COR-L47 (cell line): ENCODE measurements at regions not wholly inside any gene's neighbourhood (a gene's known extent, or its start where the extent isn't known, plus 50 kb on each side); places are given as distances from the start of the nearest gene placed in this dataset.

Experiments
- DNase-seq: peaks from one replicate; lab custom pipeline; 2025; lab: John Stamatoyannopoulos, UW

DNA sequence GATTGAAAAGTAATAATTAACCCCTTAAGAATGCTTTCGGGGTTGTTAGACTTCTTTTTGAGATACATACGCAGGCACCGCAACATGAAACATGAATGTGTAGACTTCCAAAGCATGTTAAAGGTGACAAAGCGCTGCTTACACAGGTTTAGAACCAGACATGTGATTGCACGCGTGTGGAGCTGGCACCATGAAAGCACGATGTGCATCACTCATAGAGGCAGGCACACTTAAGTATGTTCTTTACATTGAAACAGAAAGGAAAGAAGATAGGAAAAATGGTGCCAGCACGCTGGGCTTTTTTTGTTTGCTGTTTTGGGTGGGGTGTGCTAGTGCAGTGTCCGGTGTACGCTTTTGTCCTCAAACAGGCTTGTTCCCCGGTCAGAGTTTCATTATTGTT is 83.6 kb upstream of the PPARA start:
- no peak for DNase-seq

DNA sequence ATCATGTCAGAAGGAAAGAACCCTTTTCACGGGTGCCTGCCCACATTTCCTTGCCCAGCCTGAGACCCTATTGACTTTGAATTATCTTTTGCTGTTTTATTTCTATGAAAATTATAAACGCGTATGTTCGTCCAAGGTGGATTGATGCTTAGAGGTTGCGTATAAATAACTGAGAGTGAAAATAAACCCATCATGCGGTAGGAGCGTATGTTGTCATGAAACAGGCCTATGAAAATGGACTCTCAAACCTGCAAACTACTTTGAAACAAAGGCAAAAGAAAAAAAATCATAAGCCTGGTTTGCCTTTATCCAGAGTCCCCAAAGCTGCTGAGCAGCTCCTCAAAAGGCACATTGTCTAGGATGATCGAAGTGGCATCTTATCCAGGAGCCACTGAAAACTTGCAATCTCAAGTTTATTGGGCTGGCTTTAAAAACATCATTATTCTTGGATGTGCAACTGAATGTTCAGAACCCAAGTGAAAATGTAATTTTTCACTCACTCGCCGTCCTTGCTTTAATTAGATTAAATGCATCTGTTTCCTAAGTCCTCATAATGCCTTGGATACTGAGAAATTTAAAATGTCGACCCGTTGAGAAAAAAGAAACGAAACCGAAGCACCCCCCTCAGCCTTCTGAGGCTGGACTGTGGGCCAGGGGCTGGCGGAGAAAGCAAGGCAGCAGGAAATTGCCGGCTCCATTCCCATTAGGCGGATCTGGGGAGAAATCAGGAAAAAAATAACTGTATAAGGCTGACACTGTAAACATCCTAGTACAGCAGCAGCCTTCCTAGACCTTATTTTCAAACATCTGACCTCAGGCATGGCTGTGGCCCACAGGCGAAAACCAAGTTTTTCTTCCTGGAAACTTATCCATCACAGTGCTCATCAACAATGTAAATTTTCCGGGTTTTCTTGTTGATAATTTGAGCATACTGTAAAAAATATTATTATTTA is 82.9 kb upstream of the PPARA start:
- no peak for DNase-seq

DNA sequence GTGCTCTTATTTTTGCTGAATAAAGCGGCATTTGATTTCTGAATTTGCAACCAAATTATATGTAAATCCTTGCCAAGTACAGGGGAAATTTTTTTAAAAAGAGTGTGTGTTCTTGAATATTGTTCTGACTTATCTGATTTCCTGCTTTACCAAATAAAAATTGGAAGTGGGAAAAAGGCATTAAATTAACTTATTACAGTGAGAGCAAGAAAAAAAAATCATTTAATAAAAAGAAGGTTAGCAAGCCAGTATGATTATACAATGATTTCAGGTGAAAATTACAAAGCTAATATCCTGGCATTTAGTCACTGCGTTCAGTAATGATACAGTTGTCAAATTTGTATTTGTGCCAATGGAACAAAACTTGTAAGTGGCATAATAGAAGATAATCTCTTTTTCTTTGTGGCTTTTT is 82.1 kb upstream of the PPARA start:
- DNase-seq: no peak

DNA sequence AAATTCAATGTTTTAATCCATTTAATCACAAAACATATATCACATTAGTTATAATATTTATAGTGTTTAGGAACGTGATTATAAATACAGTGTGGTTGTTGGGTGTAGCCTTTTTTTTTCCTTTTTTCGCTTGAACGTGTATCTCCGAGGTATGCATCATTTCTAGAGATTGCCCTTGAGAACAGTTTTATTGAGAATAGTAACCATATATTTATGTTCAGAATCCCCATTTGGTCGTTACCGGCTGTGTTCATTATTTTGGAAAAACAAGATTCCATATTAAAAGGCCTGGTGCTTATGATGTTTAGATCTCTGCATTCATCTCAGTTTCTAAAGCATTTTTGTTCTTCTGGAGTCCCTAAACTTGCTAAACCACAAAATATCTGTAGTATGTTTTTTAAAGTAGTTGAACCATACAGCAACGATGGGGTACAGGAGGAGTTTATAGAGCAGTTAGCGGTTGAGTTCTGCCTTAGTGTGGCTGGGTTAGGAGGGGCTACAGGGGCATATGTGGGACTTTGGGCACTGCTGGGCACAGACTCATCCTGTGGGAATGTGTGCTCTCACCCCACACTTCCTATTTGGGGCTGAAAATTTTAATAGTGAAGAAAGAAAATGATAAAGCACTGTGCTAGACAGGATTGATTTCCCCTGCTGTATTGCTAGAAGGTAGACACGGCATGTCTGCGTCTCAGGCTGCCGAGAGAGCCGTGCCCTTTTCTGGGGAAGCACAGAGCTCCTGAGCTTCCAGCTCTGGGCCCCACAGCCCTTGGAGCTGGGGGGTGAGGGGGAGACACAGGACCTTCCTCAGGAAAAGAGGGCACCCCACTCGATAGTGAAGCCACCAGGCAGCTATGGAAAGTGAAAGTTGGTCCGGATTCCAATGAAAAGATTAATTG is 81.5 kb upstream of the PPARA start:
- DNase-seq: no peak

DNA sequence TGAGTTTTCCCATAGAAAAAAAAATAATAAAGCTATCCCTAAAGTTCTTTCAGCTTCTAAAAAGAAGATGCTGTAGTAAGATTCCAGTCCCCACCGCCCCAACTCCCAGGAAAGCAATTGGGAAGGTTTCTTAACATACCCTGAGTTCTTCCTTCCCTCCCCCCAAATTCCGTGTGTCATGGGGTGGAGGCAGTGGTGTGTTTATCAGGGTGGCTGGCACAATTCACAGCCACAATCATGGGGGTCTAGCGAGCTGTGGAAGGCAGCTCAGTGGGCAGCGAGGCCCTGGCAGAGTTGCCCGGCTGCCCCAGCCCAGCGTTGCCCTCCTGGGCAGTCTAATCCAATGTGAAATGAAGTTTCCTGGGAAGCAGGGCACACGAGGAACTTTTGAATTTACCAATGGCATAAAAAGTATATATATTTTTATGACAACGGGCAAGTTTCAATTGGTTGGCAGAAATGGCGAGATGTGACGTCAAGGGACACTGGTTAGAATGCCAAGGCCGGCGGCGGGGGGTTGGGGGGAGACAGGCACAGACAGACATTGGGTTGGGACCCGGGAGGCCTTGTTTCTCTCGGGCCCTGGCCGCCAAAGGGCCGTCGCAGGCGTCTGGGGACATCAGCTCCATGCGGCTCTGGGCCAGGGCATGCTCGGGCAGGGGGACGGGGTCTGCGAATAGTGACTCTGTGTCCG is 80.7 kb upstream of the PPARA start:
- DNase-seq: peak; percentile 98

DNA sequence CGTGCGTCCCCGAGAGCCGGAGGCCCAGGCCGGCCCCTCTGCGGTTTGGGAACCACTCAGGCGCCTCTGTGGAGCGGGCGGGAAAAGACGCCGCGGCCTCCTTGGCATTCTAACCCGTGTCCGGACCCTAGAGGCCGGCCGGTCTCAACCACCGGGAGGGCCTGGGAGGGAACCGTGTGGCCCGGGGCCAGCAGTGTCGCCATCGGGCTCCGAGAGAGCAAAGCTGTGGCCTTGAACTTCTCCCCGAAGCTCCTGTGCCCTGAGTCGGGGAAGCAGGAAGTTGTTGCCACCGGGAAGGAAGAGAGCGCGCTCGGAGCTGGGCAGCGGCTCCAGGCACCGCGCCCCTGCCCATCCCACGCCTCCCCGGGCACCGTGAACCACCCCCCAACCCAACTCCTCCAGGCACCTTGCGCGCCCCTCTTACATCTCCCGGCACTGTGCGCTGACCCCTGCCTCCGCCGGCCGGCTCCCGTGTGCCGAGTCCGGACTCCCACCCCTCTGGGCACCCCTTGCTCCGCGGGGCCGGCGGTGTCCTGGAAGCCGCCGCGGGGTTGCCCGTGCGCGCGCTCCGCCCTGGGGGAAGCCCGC is 80.0 kb upstream of the PPARA start:
- DNase-seq: no peak

DNA sequence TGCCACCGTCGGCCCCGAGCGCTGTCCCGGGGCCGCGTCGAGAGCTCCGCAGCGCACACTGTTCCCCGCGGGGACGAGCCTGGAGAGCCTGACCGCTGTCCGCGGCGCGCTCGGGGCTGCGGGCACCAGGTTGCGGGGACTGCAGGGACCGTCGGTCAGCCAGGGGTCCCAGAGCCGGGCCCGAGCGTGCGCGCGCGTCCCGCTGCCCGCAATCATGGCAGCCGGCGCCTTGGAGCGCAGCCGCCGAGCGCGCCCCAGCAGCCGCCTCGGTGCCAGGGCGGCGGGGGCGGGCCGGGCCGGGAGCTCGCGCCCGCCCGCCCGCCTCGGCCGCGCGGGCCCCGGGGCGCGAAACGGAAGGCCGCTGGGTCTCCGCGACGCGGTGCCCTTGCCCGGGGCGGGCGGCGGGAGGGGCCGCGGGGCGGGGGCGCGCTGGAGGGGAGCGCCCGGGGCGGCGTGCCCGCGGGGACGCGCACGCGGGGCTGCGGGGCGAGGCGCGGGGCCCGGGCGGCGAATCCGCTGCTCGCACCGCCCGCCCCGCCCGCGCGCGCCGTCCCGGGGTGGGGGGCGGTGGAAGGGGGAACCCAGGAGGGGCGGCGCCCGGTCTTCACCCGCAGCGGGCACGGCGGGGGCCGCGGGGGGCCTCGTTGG is 79.4 kb upstream of the PPARA start:
- peak; percentile 92 for DNase-seq

DNA sequence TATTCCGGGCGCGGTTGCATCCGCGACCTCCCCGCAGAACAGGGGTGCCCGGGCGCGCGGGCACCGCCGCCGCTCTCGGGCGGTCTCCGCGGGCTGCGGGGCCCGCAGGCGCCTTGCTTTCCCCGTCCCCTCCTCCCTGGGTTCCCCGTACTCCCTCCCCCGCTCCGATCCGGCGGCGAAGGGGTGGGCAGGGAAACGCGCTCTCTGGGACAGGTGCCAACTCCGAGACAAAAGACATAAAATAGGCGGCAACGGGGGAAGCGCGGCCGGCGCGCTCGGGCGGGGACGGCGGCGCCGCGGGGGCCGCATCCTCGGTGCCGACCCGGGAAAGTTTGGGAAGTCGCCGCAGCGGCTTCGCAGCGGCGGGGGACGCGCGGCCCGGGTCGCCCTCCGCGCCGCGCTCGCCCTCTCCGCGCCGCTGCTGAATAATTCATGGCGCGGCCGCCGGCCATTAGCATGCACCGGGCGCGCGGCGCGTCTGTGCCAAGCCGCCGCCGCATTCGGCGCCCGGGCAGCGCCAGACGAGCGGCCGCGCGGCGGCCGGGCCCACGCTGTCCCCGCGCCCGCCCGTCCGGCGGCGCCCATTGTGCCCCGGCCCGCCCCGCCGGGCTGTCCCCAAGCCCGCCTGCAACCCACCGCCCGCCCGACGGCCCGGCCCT is 78.7 kb upstream of the PPARA start:
- DNase-seq: peak; percentile 93

DNA sequence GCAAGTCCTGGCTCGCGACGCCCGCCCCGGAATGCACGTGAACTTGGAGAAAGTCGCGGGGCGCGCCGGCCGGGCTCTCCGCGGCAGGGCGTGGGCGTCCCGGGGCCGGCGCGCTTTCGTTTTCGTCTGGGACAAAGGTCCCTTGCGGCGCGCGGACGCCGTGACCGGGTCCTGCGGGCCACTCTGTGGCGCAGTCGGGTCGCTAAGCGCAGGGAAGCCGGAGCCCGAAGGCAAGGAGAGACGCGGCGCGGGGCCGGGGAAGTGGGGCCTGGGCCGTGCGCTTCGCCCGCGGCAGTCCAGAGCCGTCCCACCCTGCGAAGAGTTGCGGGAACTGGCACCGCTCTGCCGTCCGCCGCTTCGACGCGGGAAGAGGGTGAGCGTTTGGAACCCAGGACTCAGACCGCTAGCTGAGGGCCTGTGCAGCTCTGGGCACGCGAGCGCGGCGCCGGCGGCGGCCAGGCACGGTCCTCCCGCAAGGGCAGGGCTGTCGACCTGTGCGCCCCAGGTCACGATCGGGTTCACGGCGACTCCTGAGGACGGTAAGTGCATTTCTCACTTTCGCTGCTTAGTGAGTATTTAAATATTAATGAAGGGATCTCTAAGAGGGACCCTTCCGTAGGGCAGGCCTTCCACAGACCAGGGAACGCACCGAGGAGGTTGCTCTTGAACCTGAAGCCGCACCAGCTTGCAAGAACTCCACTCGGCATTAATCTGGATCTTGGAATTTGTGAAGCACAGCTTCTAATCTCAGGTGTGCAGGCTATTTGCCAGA is 78.0 kb upstream of the PPARA start:
- DNase-seq: no peak

DNA sequence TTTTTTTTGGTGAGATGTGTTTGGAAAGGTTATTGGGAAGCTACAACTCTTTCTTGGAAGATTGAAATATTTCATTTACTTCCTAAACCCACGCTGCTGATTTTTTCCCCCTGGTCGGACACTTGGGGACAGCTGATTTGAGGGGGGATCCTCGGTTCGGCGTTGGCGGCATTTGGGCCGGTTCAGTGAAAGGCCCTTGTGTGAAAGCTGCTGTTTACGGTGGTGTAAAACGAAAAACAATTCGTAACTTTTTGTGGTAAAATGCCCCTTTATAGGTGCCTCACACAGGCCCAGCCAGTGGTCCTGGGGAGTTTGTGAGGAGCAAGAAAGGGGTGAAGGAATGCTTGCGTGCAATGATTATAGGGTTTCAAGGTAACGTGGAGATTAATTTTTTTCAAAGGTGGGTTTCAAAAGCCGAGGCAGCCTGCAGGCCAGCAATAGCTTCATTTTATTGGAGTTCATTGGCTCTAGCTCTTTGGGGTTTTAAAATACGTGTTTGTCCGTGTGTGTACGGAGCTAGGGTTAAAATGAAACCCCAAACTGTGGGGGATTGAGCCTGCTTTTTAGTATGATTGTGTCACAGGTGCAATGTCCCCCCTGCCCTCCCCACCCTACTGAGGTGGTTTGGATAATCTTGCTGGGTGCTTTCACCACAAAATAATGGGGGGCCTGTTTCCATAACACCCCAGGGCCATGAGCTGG is 77.2 kb upstream of the PPARA start:
- no peak for DNase-seq

DNA sequence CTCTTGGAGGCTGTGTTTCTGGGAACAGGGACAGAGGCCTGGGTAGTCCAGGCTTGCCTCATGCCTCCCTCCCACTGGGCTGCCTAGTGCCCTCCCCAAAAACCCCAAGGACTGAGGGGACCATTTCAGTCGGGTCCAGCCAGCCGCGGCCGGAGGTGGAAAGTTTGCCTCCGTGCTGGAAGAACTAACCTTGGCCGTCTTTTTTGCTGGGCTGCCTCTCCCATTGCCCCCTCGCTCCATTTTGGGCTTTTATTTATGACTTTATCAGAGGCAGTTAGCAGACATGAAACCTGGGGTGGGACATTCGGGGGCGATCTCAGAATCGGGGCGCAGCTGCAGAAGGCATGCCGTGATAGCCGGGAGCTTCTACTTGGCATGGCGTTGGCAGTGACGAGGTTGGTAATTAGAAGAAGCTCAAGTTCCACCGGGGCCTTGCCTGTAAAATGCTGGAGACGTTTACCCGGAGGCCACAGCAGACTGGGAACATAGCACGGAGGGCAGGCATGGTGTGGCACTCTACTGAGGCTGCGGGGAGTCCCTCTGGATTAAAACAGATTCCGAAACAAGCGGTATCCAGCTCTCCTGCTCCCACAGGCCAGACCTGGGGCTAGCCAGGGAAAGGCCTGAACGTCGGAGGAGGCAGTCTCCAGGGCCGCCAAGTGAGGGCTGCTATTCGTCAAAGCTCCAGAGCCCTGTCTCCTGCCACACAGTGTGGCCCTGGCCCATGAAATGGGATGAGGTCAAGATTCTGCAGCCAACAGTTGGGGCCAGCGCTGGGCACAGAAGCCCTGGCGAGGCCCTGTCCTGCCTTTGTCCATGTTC is 76.4 kb upstream of the PPARA start:
- DNase-seq: no peak

DNA sequence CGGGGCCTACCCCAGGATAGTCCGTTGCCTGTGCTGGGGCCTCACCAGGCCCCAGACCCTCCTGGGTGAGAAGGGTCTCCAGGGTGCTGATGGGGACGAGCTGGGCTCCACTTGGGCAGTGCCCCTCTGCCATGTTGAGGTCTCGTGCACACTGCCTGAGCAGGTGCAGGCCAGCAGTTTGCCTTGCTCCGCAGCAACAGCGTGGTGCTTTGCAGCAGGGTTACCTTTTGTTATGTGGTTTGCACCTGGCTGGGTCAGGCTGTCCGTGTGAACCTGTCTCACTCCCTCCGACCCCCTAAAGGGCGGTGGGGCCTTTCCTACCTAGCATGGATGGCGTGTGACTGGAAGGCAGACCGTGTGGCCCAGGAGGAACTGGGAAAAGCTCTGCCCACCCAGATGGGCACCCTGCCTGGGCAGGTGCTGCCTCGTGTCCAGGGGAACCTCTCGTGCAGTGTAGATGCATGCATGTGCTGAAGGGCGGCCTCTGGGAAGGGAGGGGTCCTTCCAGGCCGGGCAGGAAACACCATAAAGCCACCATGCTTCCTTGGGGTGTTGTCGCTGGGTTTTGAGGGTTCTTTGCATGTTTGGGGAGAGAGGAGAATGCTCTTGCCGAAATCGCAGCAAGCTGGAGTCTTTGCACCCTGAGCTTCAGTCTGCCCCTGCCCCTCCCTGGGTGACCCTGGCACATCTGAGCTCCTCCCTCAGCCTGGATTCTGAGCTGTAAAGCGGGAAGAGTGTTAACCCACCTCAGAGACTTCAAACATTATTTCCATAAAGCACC is 75.4 kb upstream of the PPARA start:
- no peak for DNase-seq

DNA sequence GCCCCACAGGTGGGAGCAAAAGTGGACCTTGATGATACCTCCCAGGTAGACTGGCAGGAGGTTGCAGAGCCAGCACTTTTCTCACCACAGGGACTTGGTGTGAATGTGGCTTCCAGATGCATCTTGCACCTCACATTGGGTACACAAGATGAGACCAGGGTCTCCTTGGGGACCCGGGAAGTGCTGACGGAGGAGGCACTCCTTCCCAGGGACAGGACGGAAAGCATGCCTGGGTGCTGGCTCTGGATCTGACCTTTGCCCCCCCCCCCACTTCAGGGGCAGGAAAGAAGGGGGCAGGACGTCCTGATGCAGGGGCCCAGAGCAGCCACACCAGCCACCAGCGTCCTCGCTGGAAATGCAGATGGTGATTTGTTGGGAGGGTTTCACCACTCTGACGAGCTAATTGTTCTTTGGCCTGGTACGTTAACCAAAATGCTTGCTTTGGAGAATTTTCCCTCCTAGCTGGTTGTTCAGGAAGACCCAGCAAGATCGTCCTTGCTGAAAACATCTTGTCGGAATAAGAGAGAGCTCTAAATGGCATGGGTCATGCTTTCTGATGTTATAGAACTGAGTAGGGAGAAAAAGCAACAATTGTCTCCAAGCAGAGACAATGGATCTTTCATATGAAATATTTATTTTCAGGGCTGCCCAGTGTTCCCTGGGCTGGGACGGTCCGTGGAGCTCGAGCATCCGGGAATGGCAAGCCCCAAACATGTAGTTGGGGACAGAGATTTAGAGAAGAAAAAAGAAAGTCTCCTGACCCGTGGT is 74.4 kb upstream of the PPARA start:
- no peak for DNase-seq

DNA sequence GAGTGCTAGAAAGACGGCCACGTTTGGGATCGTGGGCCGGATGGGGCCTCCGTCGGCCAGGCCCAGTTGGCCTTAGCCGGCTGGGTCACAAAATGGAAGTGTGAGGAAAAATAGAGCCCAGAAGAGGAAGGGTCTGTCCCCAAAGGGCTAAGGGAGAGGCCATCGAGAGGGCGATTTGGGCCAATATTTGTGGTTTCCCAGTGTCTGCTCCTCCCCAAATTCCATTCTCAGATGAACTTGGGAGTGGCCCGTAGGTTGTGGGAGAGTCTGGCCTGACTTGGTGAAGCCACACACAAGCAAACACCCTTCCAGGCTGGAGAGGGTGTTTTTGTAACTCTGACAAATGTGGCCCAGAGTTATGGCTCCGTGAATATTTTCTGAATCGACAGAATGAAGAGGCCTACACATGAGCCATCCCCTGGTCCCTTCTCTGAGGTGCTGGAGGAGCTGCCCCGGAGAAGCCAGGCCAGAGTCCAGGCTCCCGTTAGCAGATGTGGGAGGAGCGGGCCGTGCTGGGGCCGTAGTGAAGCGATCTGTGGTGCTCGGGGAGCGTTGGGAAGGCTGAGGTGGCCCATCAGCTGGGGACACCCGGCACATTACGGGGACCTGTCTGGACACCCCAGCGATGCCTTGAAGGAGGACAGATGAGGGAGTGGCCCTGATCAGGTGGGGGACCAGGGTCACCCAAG is 73.5 kb upstream of the PPARA start:
- DNase-seq: no peak

DNA sequence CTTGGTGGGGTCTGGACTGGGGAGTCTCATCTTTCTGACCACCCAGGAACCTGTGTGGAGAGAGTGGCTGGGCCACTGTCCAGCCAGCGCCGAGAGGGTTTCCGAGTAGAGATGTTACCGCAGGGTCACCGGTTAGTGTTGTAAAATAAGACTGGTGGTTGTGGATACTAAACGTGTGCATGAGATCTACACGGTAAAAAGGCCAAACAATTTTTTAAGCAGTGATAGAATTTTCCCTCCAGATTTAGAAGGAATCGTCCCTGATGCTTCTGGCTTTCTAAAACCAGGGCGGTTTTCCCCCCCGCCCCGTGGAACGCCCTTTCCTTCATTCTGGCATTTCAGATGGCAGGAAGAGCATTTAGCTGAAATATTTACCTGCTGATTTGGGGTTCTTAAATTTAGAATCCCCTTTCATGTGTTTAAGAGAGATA is 72.6 kb upstream of the PPARA start:
- DNase-seq: no peak
